ENCODE measurements at regions not wholly inside any gene's neighbourhood (a gene's known extent, or its start where the extent isn't known, plus 50 kb on each side); places are given as distances from the start of the nearest gene placed in this dataset.

- H2AFZ ChIP-seq (ENCODE audit: low read depth): no peak overlapping the region
- H3K27ac ChIP-seq: no peak overlapping the region
- H3K4me3 ChIP-seq (IDR thresholded peaks at IDR 0.05; ENCODE audit: insufficient read depth, low read depth, low read length): no peak overlapping the region
- TF ChIP-seq CTCF (conservative IDR thresholded peaks at IDR 0.05; ENCODE audit: low read depth, low read length): no peak
- H4K20me1 ChIP-seq (ENCODE audit: insufficient read depth): no peaks in the 10 kb centered on the region
- no peaks in the 10 kb centered on the region for H3K36me3 ChIP-seq (ENCODE audit: insufficient read depth)
- no peaks in the 10 kb centered on the region for H3K79me2 ChIP-seq (ENCODE audit: insufficient read depth, low read depth)
- no peaks in the 10 kb centered on the region for H3K27me3 ChIP-seq (ENCODE audit: insufficient read depth, low read depth)
- no peak overlapping the region for H3K9ac ChIP-seq
- H3K4me2 ChIP-seq: no peak overlapping the region
- no peaks in the 10 kb centered on the region for H3K4me1 ChIP-seq (ENCODE audit: low read depth, poor library complexity, severe bottlenecking)
Measured at GRCh38 chr14:85479306-85479705, 50.6 kb upstream of the FLRT2 start.

GRCh38 chr14:85479771-85480170 is 50.2 kb upstream of the FLRT2 start:
- H3K9ac ChIP-seq: no peak overlapping the region
- no peak overlapping the region for H3K27ac ChIP-seq
- no peak overlapping the region for H3K4me3 ChIP-seq (IDR thresholded peaks at IDR 0.05; ENCODE audit: insufficient read depth, low read depth, low read length)
- H2AFZ ChIP-seq (ENCODE audit: low read depth): no peak overlapping the region
- H3K4me2 ChIP-seq: no peak overlapping the region
- no peaks in the 10 kb centered on the region for H4K20me1 ChIP-seq (ENCODE audit: insufficient read depth)
- no peak for TF ChIP-seq CTCF (conservative IDR thresholded peaks at IDR 0.05; ENCODE audit: low read depth, low read length)
- H3K27me3 ChIP-seq (ENCODE audit: insufficient read depth, low read depth): no peaks in the 10 kb centered on the region
- H3K79me2 ChIP-seq (ENCODE audit: insufficient read depth, low read depth): no peaks in the 10 kb centered on the region
- no peaks in the 10 kb centered on the region for H3K36me3 ChIP-seq (ENCODE audit: insufficient read depth)
- no peaks in the 10 kb centered on the region for H3K4me1 ChIP-seq (ENCODE audit: low read depth, poor library complexity, severe bottlenecking)
